Hepatocyte (in vitro differentiated cells): ENCODE measurements at regions not wholly inside any gene's neighbourhood (a gene's known extent, or its start where the extent isn't known, plus 50 kb on each side); places are given as distances from the start of the nearest gene placed in this dataset.

Experiments
- DNase-seq: peaks from one replicate; pipeline ENCODE4 v3.0.0-alpha.2; 2016; ENCODE audit warnings: low spot score
- H2AFZ ChIP-seq: fragments of 200-600 bp; sonication (generic); 2 replicates; pipeline ENCODE4 v1.6.0; 2016; ENCODE audit warnings: antibody characterized with exemption, mild to moderate bottlenecking
- H3K27ac ChIP-seq: fragments of 200-600 bp; sonication (generic); 2 replicates; pipeline ENCODE4 v1.5.1; 2016; ENCODE audit warnings: mild to moderate bottlenecking
- H3K27me3 ChIP-seq: fragments of 200-600 bp; sonication (generic); 2 replicates; pipeline ENCODE4 v1.6.1; 2016
- H3K36me3 ChIP-seq: fragments of 200-600 bp; sonication (generic); replicated peaks from 2 replicates; pipeline ENCODE4 v1.5.1; 2016; ENCODE audit warnings: low read depth; ENCODE audit not compliant: insufficient read depth
- H3K4me1 ChIP-seq: fragments of 200-600 bp; sonication (generic); 2 replicates; pipeline ENCODE4 v1.5.1; 2016; ENCODE audit warnings: mild to moderate bottlenecking, moderate library complexity; ENCODE audit not compliant: insufficient read depth
- H3K4me2 ChIP-seq: fragments of 200-600 bp; sonication (generic); 2 replicates; pipeline ENCODE4 v1.6.0; 2016
- H3K4me3 ChIP-seq: fragments of 200-600 bp; sonication (generic); 2 replicates; pipeline ENCODE4 v1.5.1; 2016; ENCODE audit warnings: mild to moderate bottlenecking
- H3K79me2 ChIP-seq: fragments of 200-600 bp; sonication (generic); 2 replicates; pipeline ENCODE4 v1.6.0; 2017; ENCODE audit warnings: mild to moderate bottlenecking
- H3K9me2 ChIP-seq: fragments of 200-600 bp; sonication (generic); replicated peaks from 2 replicates; pipeline ENCODE4 v1.6.0; 2017; ENCODE audit warnings: mild to moderate bottlenecking; ENCODE audit not compliant: insufficient read depth
- H3K9me3 ChIP-seq: fragments of 200-600 bp; sonication (generic); 2 replicates; pipeline ENCODE4 v1.5.1; 2016; ENCODE audit warnings: low read depth, mild to moderate bottlenecking
- H4K20me1 ChIP-seq: fragments of 200-600 bp; sonication (generic); 2 replicates; pipeline ENCODE4 v1.6.0; 2016; ENCODE audit warnings: mild to moderate bottlenecking; ENCODE audit not compliant: insufficient read depth, poor library complexity, severe bottlenecking
- EZH2 ChIP-seq: fragments of 200-600 bp; sonication (generic); IDR thresholded peaks from 2 replicates; pipeline ENCODE4 v1.6.1; 2016; ENCODE audit warnings: antibody characterized with exemption, mild to moderate bottlenecking, borderline replicate concordance
- EZH2phosphoT487 ChIP-seq: fragments of 200-600 bp; sonication (generic); IDR thresholded peaks from one replicate; pipeline ENCODE4 v1.6.1; 2018; ENCODE audit warnings: antibody characterized with exemption, mild to moderate bottlenecking, low read depth, moderate library complexity; ENCODE audit not compliant: unreplicated experiment, severe bottlenecking
- WGBS: methylation state at CpG from one replicate; pipeline ENCODE4 v1.1.6; 2016; ENCODE audit warnings: low lambda C conversion rate; ENCODE audit errors: missing lambda C conversion rate; 5-methylcytosine and 5-hydroxymethylcytosine counted together
- TF ChIP-seq, protein P1 (sequence below): fragments of 200-600 bp; sonication (generic); IDR thresholded peaks from 2 replicates; pipeline ENCODE4 v1.5.1; 2016; ENCODE audit warnings: antibody characterized with exemption, mild to moderate bottlenecking; ENCODE audit not compliant: poor library complexity

DNA sequence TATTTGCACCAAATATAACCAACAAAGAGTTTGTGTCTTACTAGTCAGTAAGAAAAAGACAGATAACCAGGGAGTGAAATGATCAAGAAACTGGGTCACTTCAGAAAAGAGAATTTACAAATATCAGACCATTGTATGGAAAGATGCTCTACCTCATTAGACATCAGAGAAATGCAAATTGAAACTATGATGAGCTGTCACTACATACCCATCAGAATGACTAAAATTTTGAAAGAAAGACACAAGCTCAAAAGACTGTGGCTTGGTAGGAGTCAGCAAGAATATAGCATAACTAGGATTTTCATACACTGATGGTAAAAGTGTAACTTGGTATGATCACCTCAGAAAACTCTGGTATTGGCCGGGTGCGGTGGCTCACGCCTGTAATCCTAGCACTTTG, 247.2 kb downstream of the BMP4 start:
- H3K4me1 ChIP-seq = no peaks in the 10 kb centered on the region
- no peak overlapping the region for H3K4me2 ChIP-seq
- no peaks in the 10 kb centered on the region for H3K36me3 ChIP-seq
- no peaks in the 10 kb centered on the region for H3K9me2 ChIP-seq
- no peak overlapping the region for H3K27ac ChIP-seq
- no peaks in the 10 kb centered on the region for H3K79me2 ChIP-seq
- H2AFZ ChIP-seq = no peak overlapping the region
- TF ChIP-seq EZH2phosphoT487 (no peak), EZH2 (no peak)
- TF ChIP-seq, protein P1, sequence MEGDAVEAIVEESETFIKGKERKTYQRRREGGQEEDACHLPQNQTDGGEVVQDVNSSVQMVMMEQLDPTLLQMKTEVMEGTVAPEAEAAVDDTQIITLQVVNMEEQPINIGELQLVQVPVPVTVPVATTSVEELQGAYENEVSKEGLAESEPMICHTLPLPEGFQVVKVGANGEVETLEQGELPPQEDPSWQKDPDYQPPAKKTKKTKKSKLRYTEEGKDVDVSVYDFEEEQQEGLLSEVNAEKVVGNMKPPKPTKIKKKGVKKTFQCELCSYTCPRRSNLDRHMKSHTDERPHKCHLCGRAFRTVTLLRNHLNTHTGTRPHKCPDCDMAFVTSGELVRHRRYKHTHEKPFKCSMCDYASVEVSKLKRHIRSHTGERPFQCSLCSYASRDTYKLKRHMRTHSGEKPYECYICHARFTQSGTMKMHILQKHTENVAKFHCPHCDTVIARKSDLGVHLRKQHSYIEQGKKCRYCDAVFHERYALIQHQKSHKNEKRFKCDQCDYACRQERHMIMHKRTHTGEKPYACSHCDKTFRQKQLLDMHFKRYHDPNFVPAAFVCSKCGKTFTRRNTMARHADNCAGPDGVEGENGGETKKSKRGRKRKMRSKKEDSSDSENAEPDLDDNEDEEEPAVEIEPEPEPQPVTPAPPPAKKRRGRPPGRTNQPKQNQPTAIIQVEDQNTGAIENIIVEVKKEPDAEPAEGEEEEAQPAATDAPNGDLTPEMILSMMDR = no peak
- no peak for DNase-seq
- H3K9me3 ChIP-seq = no peaks in the 10 kb centered on the region
- H3K27me3 ChIP-seq = no peaks in the 10 kb centered on the region
- H4K20me1 ChIP-seq = no peaks in the 10 kb centered on the region
- no peak overlapping the region for H3K4me3 ChIP-seq
- 95% methylated on average over 3 of the region's 3 CpGs for WGBS

DNA sequence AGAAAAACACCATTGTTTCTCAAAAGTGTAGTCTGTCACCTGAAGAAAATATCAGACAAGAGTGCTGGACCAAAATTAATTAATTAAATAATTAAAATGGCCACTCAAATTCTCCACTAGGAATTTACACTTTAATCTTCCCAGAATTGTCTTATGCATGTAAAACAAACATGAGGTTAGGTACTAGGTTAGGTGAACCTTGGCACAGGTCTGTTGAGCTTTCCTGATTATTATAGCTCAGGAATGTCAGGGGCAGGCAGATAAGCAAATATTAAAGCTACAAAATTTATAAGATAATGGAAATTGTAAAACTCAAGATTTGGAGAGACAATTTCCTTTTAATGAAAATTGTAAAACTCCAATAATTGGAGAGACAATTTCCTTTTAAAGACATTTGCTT, 253.2 kb downstream of the BMP4 start:
- no peak for DNase-seq
- TF ChIP-seq, protein P1 = no peak
- TF ChIP-seq EZH2phosphoT487 (no peak), EZH2 (no peak)

DNA sequence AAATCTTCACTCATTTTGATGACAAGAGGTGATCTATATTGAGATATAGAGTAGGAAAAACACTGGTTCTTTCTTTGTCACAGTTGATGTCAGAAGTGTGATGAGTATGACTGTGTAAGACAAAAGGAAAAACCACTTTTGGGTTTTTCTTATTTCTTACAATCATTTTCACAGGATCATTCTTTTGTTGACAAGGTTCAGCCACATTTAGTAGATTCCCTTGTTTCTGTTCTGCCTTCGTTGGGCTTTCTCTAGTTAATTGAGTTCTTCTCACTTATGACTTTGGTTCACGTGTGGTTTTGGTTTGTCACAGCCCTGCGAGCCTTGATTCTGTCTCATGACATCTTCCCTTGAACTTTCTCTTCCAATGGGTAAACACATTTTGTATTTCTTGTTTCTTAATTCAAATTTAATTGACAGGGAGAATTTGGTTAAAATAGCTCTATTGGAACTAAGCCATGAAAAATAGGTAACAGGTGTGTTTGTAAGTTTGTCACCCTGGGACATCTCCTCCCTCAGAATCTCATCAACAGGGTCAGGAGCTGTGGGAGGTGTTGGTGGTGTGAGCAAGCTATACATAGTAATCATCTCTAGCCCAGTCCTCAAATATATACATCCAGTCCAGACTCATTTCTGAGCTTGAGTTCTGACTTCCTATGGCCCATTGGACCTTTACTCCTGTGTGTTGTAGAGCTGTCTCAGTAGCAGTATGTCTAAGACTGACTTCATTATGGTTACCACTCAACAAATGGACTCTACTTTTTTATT, 255.3 kb downstream of the BMP4 start:
- Histone ChIP-seq H3K9me3 (no peaks in the 10 kb centered on the region), H3K27me3 (no peaks in the 10 kb centered on the region), H3K79me2 (no peaks in the 10 kb centered on the region), H3K4me1 (no peaks in the 10 kb centered on the region), H3K4me2 (no peak overlapping the region), H3K9me2 (no peaks in the 10 kb centered on the region), H4K20me1 (no peaks in the 10 kb centered on the region), H3K36me3 (no peaks in the 10 kb centered on the region), H2AFZ (no peak overlapping the region), H3K4me3 (no peak overlapping the region), H3K27ac (no peak overlapping the region)
- TF ChIP-seq EZH2 (no peak), EZH2phosphoT487 (no peak)
- TF ChIP-seq, protein P1 = no peak
- 77% methylated on average over 3 of the region's 3 CpGs for WGBS
- DNase-seq = no peak

More for the DNA sequence above, 253.2 kb downstream of the BMP4 start:
- Histone ChIP-seq H3K36me3 (no peaks in the 10 kb centered on the region), H4K20me1 (no peaks in the 10 kb centered on the region), H3K9me3 (no peaks in the 10 kb centered on the region), H3K4me1 (no peaks in the 10 kb centered on the region), H3K27me3 (no peaks in the 10 kb centered on the region), H3K9me2 (no peaks in the 10 kb centered on the region), H3K4me3 (no peak overlapping the region), H3K79me2 (no peaks in the 10 kb centered on the region), H3K27ac (no peak overlapping the region), H3K4me2 (no peak overlapping the region), H2AFZ (no peak overlapping the region)
